ENCODE measurements at regions not wholly inside any gene's neighbourhood (a gene's known extent, or its start where the extent isn't known, plus 50 kb on each side); places are given as distances from the start of the nearest gene placed in this dataset.

DNA sequence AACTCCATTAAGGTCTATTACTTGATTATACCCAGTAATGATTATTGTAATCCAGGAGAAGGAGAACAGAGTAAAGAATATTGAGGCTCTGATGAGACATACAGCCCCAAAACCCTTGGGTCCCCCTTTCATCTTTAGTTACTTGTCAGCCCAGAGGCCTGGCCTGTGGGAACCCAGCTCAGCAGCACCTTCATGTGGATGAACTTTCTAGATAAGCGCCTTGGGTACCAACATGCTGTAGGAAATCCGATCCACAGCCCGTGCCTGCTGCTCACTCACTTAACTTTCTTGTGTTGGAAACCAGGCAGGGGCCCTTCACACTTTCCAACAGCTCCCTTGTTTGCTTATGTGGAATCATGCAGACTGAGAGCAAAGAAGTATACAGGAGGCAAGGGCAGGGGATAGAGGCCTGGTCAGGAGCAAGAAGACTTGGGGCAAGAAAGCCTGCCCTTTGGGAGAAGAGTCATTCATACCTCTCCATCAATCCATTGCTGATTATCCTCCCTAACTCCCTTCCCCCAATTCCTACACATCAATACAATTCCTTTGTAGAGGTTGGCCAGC, 64.0 kb upstream of the SOX9 start:
- WGBS, 2 experiments (ENCODE audit: extremely low coverage in 2 of 2, insufficient read length in 1 of 2), result 100% methylated on average over 1 of the region's 3 CpGs; no CpG with 5 or more reads in 1 of the 2 experiments
- CTCF ChIA-PET, result no interaction called here

More for the DNA sequence above, 64.0 kb upstream of the SOX9 start:
- Histone ChIP-seq H3K4ac (ENCODE audit: low read depth, low read length) (no peak overlapping the region), H3K27me3 (ENCODE audit: control insufficient read depth, insufficient read depth, low read length) (peaks cover 22% of the 10 kb centered on the region), H2AK9ac (replicated peaks; ENCODE audit: low read depth, low read length, poor library complexity) (no peak overlapping the region), H2BK20ac (ENCODE audit: low read depth, low read length) (no peak overlapping the region), H4K5ac (ENCODE audit: low read depth, low read length) (no peak overlapping the region), H2AFZ (replicated peaks; ENCODE audit: low read length, poor library complexity) (no peak overlapping the region), H3K9ac (ENCODE audit: low read depth, low read length) (no peak overlapping the region), H3K9me3 (ENCODE audit: control insufficient read depth, insufficient read depth, low read length) (no peaks in the 10 kb centered on the region), H4K20me1 (ENCODE audit: insufficient read depth, low read length) (no peaks in the 10 kb centered on the region), H4K91ac (ENCODE audit: insufficient read depth, low read depth, low read length) (no peak overlapping the region), H3K56ac (ENCODE audit: extremely low read depth, insufficient read depth, low read length) (no peak overlapping the region), H3K79me1 (ENCODE audit: low read depth in 1 of 2, low read length in 2 of 2) (no peaks in the 10 kb centered on the region), H2AK5ac (ENCODE audit: low read depth, low read length) (no peak overlapping the region), H2BK15ac (ENCODE audit: low read depth, low read length) (no peak overlapping the region), H3K18ac (ENCODE audit: low read depth, low read length) (no peak overlapping the region), H3K23ac (ENCODE audit: low read depth, low read length) (no peak overlapping the region), H2BK120ac (ENCODE audit: low read depth, low read length) (no peak overlapping the region), H3K4me2 (ENCODE audit: low read depth, low read length) (no peak overlapping the region), H3K27ac (ENCODE audit: insufficient read depth, low read length) (no peak overlapping the region), H3K9me1 (ENCODE audit: insufficient read depth, low read length) (no peaks in the 10 kb centered on the region), H3K4me3 (ENCODE audit: insufficient read depth, low read depth, low read length) (no peak overlapping the region), H3K14ac (replicated peaks; ENCODE audit: low read depth, low read length) (no peak overlapping the region), H3K36me3 (ENCODE audit: control insufficient read depth, insufficient read depth, low read length) (no peaks in the 10 kb centered on the region), H4K8ac (ENCODE audit: low read depth in 2 of 2, low read length in 2 of 2) (no peak overlapping the region), H3K4me1 (ENCODE audit: control insufficient read depth, insufficient read depth, low read length) (no peaks in the 10 kb centered on the region), H2BK5ac (ENCODE audit: low read depth, low read length, poor library complexity, severe bottlenecking) (no peak overlapping the region)
- POLR2A ChIA-PET (ENCODE audit: unreplicated experiment), result no interaction called here
- DNase-seq (no peak), ATAC-seq (ENCODE audit: low read depth) (no peak)
- dilution Hi-C loops (cut with HindIII; ENCODE audit: low sequenced_read_pairs, unreplicated experiment), result no loop called here
- in situ Hi-C loops (cut with MboI; ENCODE audit: low sequenced_read_pairs), result no loop called here
- no peak for TF ChIP-seq NFE2L2 (IDR thresholded peaks at IDR 0.05; ENCODE audit: low read depth, low read length)
- TF ChIP-seq SMC3 (IDR thresholded peaks at IDR 0.05; ENCODE audit: low read depth, low read length), result no peak
- TF ChIP-seq MXI1 (IDR thresholded peaks at IDR 0.05; ENCODE audit: borderline replicate concordance, low read depth, low read length), result no peak
- TF ChIP-seq POLR2A (IDR thresholded peaks at IDR 0.05; ENCODE audit: low read depth, low read length), result no peak
- TF ChIP-seq RAD21 (IDR thresholded peaks at IDR 0.05; ENCODE audit: low read length), result no peak
- no peak for TF ChIP-seq RCOR1 (IDR thresholded peaks at IDR 0.05; ENCODE audit: insufficient replicate concordance, low read length)
- no peak for TF ChIP-seq CEBPB (IDR thresholded peaks at IDR 0.05; ENCODE audit: low read depth, low read length)
- TF ChIP-seq, protein P1, sequence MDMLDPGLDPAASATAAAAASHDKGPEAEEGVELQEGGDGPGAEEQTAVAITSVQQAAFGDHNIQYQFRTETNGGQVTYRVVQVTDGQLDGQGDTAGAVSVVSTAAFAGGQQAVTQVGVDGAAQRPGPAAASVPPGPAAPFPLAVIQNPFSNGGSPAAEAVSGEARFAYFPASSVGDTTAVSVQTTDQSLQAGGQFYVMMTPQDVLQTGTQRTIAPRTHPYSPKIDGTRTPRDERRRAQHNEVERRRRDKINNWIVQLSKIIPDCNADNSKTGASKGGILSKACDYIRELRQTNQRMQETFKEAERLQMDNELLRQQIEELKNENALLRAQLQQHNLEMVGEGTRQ (IDR thresholded peaks at IDR 0.05; ENCODE audit: low read depth, low read length), result no peak
- BruUV-seq (replicated peaks), result no TSS peak
- intact Hi-C loops (cut with micrococcal nuclease), result no loop called here

All from IMR-90 (cell line).